ENCODE measurements at regions not wholly inside any gene's neighbourhood (a gene's known extent, or its start where the extent isn't known, plus 50 kb on each side); places are given as distances from the start of the nearest gene placed in this dataset.

DNA sequence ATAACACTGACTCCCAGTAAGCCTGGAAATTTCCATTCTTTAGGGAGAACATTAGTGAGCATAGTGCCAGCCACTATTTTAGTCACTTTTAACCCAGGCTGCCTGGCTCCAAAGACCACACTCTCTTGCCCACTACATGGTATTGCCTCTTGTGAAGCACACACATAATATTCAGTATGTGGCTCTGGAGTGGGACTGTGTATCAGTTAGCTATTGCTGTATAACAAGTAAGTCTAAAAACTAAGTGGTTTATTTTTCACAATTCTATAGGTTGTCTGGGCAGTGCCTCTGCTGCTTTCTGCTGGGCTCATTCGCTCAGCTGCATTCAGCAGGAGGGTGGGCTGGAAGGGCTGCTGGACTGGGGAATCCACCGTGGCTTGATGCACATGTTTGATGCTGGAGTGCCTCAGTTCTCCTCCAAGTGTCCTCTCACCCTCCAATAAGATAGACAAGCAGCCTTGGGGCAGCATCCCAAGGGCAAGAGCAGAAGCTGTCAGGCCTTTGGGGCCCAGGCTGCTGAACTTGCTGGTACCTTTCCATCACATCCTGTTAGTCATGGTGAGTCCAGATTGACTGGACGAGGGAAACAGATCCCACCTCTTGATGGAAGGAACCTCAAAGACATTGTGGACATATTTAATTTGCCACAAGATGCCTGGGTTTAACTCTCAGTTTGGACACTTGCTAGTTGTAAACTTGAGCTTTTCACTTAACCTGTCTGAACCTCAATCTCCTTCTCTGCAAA is 66.6 kb upstream of the TLE3 start:
- Mint-ChIP-seq H3K27ac (no peak overlapping the region), H3K9me3 (ENCODE audit: low read depth) (no peaks in the 10 kb centered on the region), H3K27me3 (no peaks in the 10 kb centered on the region), H3K4me1 (ENCODE audit: low read depth) (no peaks in the 10 kb centered on the region), H3K4me3 (no peak overlapping the region), H3K36me3 (no peaks in the 10 kb centered on the region)

DNA sequence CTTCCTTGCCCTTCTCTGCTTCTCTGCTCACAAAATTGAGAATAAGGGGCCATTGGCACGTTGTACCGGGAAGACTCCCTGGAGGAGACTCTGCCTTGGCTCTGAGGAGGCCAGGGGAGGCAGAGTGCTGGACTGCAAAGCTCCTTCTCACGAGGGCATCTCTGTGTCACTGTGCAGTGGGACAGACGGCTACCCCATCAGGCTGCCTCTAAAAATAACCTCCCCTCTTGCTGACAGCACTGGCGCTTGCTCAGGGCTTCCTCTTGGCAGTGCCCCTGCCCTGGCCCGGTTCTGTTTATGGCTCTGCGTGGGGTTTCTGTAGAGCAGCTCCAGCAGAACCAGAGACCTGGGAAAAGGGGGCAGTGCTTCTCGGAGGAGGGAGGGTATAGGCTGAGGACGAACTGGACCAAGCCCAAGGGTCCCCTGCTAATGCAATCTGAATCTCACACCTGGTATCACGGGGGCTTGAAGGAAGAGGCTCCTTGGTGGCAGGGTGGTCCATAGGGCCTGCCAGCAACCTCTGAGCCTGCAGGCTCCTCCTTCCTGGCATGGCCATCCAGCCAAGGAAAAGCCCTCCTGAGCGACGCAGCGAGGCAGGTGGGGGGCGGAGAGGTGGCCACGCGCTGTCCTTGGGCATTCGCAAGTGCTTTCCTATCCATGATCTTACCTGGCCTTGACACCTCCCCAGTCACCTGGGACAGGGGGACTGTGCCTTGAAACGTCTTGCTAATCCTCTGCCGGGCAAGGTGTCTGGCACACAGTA is 63.3 kb upstream of the TLE3 start:
- Mint-ChIP-seq H3K4me1 (ENCODE audit: low read depth) (no peaks in the 10 kb centered on the region), H3K27ac (no peak overlapping the region), H3K27me3 (peaks cover 2% of the 10 kb centered on the region), H3K4me3 (no peak overlapping the region), H3K9me3 (ENCODE audit: low read depth) (no peaks in the 10 kb centered on the region), H3K36me3 (no peaks in the 10 kb centered on the region)

DNA sequence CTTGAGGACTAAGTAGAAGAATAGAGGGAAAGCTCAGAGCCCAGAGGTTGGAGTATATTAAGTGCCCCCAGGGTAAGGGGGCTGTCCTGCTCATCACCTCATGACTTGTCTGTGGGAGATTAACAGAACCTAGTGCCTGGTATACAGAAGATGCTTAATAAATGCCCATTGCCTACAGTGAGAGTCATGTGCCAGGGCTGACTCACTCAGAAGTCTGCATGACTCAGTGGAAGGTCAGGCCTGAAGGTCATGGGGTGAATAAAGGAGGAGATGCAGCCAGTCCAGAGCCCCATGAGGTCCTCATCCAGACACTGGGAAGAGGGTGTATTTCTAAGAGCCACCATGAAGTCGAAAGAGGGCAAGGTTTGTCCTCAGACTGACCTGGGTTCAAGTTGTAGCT is 62.5 kb upstream of the TLE3 start:
- no peaks in the 10 kb centered on the region for H3K36me3 Mint-ChIP-seq

DNA sequence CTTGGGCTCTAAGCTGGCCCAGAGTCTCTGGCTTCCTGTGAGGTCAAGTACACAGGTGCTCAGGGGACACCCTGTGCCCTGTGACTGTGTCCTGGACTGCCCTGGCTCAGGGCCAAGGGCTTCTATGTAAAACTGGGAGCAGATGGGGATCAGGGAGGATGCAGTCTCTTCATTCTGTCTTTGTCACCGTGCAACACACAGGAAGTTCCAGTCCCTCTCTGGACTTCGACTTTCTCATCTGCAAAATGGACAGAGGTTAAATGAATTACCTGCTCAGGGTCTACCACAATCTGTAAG is 61.9 kb upstream of the TLE3 start:
- no peaks in the 10 kb centered on the region for H3K4me1 Mint-ChIP-seq (ENCODE audit: low read depth)
- H3K9me3 Mint-ChIP-seq (ENCODE audit: low read depth) = no peaks in the 10 kb centered on the region
- no peak overlapping the region for H3K27ac Mint-ChIP-seq
- no peak overlapping the region for H3K4me3 Mint-ChIP-seq
- H3K36me3 Mint-ChIP-seq = no peaks in the 10 kb centered on the region
- H3K27me3 Mint-ChIP-seq = peaks cover 2% of the 10 kb centered on the region

More for the DNA sequence above, 62.5 kb upstream of the TLE3 start:
- Mint-ChIP-seq H3K27me3 (peaks cover 2% of the 10 kb centered on the region), H3K4me1 (ENCODE audit: low read depth) (no peaks in the 10 kb centered on the region), H3K27ac (no peak overlapping the region), H3K9me3 (ENCODE audit: low read depth) (no peaks in the 10 kb centered on the region), H3K4me3 (no peak overlapping the region)

DNA sequence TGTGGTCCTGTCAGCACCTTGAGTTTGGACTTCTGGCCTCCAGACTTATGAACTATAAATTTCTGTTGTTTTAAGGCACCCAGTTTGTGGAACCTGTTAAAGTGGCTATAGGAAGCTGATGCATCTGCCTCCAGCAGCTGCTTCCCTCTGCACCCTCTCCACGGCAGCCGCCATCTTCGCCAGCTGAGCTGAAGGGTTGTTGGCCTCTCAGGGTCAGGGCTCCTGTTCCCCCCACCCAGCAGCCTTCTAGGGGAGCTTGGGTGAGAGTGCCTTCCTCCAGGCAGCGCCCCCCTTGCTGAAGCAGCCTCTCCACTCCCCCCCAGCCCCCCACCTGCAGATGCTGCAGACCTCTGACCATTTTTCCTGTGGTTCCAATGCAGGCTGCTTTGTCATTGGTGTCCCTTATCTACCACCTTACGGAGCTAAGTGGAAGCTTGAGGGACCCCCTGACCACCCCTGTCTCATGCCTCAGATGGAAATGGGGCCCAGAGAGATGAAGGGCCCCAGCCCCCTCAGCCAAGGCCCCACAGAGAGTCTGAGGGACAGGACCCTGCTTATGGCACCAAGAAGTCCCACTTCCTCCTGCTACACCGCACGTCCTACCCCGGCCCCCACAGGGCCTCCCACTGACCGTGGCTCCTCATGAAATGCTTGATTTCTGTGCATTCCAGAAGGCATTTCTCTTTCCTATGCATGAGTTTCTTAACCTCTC is 61.4 kb upstream of the TLE3 start:
- Mint-ChIP-seq H3K27ac (no peak overlapping the region), H3K36me3 (no peaks in the 10 kb centered on the region), H3K4me3 (no peak overlapping the region), H3K9me3 (ENCODE audit: low read depth) (no peaks in the 10 kb centered on the region), H3K27me3 (peaks cover 2% of the 10 kb centered on the region), H3K4me1 (ENCODE audit: low read depth) (no peaks in the 10 kb centered on the region)

DNA sequence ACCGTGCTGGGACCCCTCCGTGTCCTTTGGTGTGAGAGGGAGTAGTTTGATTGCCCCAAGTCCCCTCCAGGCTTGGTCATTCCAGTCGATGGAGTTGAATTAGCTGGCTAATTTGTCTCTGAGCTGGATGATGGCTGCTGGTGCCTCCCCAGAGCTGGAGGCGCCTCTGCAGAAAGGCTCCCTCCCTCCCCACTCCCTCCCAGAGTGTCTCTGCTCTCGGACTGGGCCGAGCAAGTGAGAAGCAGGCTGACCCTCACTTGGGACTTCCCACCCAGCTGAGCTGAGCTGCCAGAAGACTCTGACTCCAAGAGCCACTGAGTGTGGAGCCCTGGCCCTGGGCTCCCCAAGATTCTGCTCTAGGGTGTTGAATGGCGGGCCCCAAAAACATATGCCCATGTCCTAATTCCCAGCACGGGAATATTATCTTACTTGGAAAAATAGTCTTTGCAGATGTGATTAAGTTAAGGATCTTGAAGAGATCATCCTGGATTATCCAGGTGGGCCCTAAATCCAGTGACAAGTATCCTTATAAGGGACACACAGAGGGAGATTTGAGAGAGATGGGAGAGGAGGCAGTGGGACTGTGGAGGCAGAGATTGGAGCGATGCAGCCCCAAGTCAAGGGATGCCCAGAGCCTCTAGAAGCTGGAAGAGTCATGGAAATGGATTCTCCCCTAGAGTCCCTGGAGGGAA is 60.7 kb upstream of the TLE3 start:
- Mint-ChIP-seq H3K4me3 (no peak overlapping the region), H3K27me3 (peaks cover 2% of the 10 kb centered on the region), H3K36me3 (no peaks in the 10 kb centered on the region), H3K4me1 (ENCODE audit: low read depth) (no peaks in the 10 kb centered on the region), H3K27ac (no peak overlapping the region), H3K9me3 (ENCODE audit: low read depth) (no peaks in the 10 kb centered on the region)

DNA sequence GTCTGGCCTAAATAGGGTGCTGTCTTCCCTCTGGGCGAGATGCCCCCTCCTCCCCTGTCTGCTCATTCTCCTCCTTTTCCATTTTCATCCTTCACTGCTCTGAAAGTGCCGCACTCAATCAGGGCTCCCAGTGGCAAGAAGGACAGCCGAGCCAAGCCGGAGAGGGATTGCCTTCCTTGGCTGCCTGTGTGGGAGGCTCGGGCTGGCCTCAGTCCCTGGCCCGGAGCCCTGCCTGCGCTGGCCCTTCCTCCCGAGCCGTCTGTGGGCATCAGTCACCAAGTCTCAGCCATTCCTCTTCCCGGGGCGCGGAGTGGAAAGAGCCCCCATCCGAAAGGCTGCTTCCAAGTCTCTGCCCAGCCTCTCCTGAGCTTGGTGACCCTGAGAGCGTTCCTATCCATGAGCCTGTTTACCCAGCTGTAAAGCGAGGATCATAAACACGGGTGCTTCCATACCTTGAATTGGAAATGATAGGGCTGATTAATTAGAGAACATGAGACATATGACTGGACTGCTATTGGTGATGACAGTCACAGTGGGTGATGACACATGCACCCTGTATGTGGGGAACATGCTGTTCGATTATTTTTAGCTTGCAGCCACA is 59.1 kb upstream of the TLE3 start:
- H3K36me3 Mint-ChIP-seq = no peaks in the 10 kb centered on the region
- no peaks in the 10 kb centered on the region for H3K9me3 Mint-ChIP-seq (ENCODE audit: low read depth)
- H3K27ac Mint-ChIP-seq = no peak overlapping the region
- peaks cover 2% of the 10 kb centered on the region for H3K27me3 Mint-ChIP-seq
- H3K4me3 Mint-ChIP-seq = no peak overlapping the region
- H3K4me1 Mint-ChIP-seq (ENCODE audit: low read depth) = no peaks in the 10 kb centered on the region

DNA sequence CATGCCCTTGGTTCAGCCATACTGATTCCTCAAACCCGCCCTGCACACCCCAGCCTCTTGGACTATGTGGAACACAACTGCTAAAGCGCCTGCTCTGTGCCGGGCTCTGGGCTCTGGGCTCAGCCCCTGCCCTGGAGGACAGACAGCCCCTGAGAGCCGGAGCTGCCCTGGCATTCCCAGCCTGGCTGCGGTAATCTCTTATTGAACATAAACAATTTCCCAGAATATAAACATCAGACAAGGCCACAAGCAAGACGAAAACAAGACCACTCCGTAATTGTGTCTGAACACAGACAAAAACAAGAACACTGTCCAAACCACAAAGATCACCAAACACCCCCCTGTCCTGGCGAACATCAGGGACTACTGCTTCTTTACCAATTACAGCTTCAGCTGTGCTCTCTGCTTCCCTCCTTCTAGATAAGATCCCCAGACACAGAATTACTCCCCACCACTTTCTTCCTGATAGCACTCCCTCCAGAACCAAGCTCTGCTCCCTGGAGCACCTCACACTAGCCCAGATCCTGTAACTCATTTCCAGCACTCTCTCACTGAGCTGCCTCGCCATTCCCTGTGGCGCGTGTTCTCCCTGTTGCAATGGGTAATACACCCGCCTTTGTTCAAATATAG is 57.1 kb upstream of the TLE3 start:
- Mint-ChIP-seq H3K36me3 (no peaks in the 10 kb centered on the region), H3K4me1 (ENCODE audit: low read depth) (no peaks in the 10 kb centered on the region), H3K27me3 (peaks cover 2% of the 10 kb centered on the region), H3K9me3 (ENCODE audit: low read depth) (no peaks in the 10 kb centered on the region), H3K27ac (no peak overlapping the region), H3K4me3 (no peak overlapping the region)

DNA sequence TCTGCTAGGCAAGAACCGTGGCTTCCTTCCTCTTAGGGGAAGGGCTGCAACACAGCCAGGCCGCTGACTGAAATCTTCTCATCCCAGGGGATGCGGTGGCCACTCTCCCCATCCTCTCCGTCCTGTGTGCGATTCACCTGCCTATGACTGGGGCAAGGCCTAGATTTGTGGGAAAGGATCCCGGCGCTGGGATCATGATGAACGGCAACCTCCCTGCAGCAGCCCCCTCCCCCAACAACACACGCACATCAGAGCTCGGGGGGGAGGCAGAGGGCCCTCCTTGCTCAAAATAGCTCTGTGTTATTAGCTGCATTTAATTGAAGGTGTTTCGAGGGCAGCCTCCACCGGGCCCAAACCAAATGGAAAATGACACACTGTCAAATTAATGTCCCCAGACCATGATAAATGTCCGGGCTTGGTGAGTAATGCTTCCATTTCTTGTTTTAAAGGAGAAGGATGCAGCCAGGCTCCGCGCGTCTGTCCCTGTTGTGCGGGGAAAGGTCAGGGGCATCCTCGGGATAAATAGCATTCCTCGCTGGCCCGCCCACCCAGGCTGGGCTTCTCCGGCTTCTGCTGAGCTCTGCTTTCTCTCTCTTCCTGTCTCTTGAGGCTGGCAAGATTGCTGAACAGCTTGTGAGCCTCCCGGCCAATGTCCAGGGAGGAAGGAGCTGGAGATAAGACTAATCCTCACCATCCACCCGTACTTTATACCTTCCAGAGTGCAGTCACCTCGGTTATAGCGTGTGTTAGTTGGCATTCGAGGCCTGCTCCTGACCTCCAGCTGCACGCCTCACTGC is 56.4 kb upstream of the TLE3 start:
- H3K4me1 Mint-ChIP-seq (ENCODE audit: low read depth) = no peaks in the 10 kb centered on the region
- H3K9me3 Mint-ChIP-seq (ENCODE audit: low read depth) = no peaks in the 10 kb centered on the region
- no peaks in the 10 kb centered on the region for H3K36me3 Mint-ChIP-seq
- no peak overlapping the region for H3K27ac Mint-ChIP-seq
- no peak overlapping the region for H3K4me3 Mint-ChIP-seq
- H3K27me3 Mint-ChIP-seq = peaks cover 2% of the 10 kb centered on the region

DNA sequence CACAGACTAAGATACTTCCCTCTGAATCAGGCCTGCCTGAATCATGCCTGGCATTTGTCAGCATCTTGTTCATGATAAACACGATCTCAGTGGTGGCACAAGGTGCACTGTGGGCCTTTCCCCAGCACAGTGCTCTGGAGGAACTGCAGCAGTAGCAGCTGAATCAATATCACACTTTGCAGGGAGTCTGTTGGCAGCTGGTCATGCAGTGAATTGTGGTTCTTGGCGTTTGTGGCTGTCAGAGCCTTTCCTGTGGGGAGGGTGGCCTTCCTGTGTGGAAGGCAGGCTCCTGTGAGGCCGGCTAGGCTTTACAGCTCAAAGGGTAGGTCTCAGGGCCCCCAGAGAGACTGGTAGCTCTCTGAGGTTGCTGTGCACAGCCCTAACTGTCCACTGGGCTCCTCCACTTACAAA is 54.4 kb upstream of the TLE3 start:
- Mint-ChIP-seq H3K36me3 (no peaks in the 10 kb centered on the region), H3K4me1 (ENCODE audit: low read depth) (no peaks in the 10 kb centered on the region), H3K9me3 (ENCODE audit: low read depth) (no peaks in the 10 kb centered on the region), H3K27me3 (no peaks in the 10 kb centered on the region), H3K27ac (no peak overlapping the region), H3K4me3 (no peak overlapping the region)

DNA sequence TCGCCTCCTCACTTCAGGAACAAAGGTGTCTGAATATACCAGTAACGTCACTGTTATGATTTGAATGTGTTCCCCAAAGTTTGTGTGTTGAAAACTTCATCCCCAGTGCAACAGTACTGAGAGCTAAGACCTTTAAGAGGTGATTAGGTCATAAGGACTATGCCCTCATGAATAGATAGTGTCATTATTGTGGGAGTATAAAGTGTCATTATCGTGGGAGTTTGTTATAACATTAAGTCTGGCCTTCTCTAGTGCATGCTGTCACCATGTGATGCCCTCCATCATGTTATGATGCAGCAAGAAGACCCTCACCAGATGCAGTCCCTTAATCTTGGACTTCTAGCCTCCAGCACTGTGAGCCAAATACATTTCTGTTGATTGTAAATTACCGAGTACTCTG is 53.7 kb upstream of the TLE3 start:
- no peaks in the 10 kb centered on the region for H3K9me3 Mint-ChIP-seq (ENCODE audit: low read depth)
- no peaks in the 10 kb centered on the region for H3K27me3 Mint-ChIP-seq
- H3K4me3 Mint-ChIP-seq = no peak overlapping the region
- no peaks in the 10 kb centered on the region for H3K36me3 Mint-ChIP-seq
- H3K4me1 Mint-ChIP-seq (ENCODE audit: low read depth) = no peaks in the 10 kb centered on the region
- H3K27ac Mint-ChIP-seq = no peak overlapping the region

DNA sequence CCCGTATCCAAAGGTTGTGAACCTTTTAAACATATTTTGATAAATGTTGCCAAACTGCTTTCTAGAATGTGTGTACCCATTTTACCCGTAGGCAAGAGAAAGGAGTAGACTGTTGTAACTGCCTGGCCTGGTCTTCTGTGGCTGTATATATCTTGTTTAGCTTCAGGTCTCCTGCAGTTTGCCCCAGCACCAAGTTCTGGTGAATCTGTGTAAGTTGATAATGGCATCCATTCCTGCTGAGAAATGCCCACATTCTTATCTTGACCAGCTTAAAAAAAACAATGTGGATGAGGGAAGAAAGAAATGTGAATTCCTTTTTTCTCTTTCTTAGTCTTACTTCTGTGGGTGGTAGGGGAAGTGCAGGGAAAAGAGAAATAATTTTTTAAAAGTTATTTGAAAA is 53.3 kb upstream of the TLE3 start:
- Mint-ChIP-seq H3K9me3 (ENCODE audit: low read depth) (no peaks in the 10 kb centered on the region), H3K27me3 (no peaks in the 10 kb centered on the region), H3K4me1 (ENCODE audit: low read depth) (no peaks in the 10 kb centered on the region), H3K27ac (no peak overlapping the region), H3K36me3 (no peaks in the 10 kb centered on the region), H3K4me3 (no peak overlapping the region)

DNA sequence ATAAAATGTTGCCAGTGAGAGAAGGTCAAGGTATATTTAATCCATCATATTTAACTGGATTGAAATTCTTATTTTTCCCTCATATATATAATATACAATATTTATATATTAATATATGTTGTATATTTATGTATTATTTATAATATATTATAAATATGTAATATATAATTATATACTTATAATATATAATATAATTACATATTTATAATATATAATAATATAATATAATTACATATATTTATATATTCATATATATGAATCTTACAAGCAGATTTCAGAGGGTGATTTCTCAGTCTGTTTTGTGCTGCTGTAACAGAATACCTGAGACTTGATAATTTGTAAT is 52.7 kb upstream of the TLE3 start:
- Mint-ChIP-seq H3K27ac (no peak overlapping the region), H3K4me3 (no peak overlapping the region), H3K36me3 (no peaks in the 10 kb centered on the region), H3K27me3 (no peaks in the 10 kb centered on the region), H3K9me3 (ENCODE audit: low read depth) (no peaks in the 10 kb centered on the region), H3K4me1 (ENCODE audit: low read depth) (no peaks in the 10 kb centered on the region)

All from activated naive CD8-positive, alpha-beta T cell (primary cell).